OCI-LY7 (cell line): ENCODE measurements at regions not wholly inside any gene's neighbourhood (a gene's known extent, or its start where the extent isn't known, plus 50 kb on each side); places are given as distances from the start of the nearest gene placed in this dataset.

Source experiments
- CTCF ChIP-seq: fragments of 200-600 bp; sonication (generic); conservative IDR thresholded peaks from 2 replicates; pipeline ENCODE4 v1.5.1; 2014; ENCODE audit warnings: mild to moderate bottlenecking, antibody characterized with exemption, low read length, moderate library complexity, mixed read lengths
- EZH2phosphoT487 ChIP-seq: fragments of 200-600 bp; sonication (generic); IDR thresholded peaks from 2 replicates; pipeline ENCODE4 v1.6.1; 2018; ENCODE audit warnings: low read depth, borderline replicate concordance, mild to moderate bottlenecking, mixed run types, antibody characterized with exemption, low read length, moderate library complexity, mixed read lengths

DNA sequence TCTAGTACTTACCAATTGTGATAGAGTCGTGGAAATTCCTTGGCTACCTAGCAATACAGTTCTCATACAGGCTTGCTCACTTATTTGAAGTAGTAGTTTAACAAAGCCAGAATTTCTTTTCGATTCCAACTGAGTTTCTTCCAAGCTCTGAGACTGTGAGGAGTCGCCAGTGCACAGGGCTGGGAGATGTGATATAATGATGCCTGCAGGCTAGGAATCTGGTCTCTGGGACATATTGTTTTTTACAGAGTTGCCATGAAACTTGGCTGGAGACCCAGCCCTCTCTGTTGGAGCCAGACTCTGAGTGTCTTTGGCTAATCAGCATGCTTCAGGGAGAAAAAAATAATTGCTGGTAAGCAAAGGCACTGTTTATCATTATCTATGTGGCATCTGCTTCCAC lies 698.8 kb upstream of the GOT2 start:
- TF ChIP-seq CTCF (no peak), EZH2phosphoT487 (no peak)
